GM18909 (cell line): ENCODE measurements at regions not wholly inside any gene's neighbourhood (a gene's known extent, or its start where the extent isn't known, plus 50 kb on each side); places are given as distances from the start of the nearest gene placed in this dataset.

Experiments
- ATAC-seq: cut with Tn5 transposase; IDR thresholded peaks from one replicate; pipeline ENCODE4 v1.9.1; 2021; ENCODE audit warnings: mild to moderate bottlenecking; ENCODE audit not compliant: unreplicated experiment, poor library complexity

DNA sequence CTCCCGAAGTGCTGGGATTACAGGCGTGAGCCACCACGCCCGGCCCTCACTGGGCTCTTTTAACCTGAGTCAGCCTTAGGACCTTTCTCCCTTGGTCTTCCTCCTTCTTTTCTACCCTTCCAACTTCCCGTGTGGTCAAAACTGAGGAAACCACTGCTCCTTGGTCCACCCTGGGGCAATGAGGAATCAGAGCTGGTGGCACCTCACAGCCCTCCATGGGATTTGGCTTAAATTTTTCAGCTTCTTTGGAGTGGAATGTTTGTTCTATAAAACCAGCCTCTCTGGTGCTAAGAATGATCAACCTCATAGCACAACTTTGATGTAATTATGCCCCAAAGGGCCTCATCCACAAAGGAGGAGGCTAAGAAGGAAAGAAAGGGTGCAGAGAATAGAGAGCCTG, 76.6 kb upstream of the CFAP20DC start:
- ATAC-seq: no peak

DNA sequence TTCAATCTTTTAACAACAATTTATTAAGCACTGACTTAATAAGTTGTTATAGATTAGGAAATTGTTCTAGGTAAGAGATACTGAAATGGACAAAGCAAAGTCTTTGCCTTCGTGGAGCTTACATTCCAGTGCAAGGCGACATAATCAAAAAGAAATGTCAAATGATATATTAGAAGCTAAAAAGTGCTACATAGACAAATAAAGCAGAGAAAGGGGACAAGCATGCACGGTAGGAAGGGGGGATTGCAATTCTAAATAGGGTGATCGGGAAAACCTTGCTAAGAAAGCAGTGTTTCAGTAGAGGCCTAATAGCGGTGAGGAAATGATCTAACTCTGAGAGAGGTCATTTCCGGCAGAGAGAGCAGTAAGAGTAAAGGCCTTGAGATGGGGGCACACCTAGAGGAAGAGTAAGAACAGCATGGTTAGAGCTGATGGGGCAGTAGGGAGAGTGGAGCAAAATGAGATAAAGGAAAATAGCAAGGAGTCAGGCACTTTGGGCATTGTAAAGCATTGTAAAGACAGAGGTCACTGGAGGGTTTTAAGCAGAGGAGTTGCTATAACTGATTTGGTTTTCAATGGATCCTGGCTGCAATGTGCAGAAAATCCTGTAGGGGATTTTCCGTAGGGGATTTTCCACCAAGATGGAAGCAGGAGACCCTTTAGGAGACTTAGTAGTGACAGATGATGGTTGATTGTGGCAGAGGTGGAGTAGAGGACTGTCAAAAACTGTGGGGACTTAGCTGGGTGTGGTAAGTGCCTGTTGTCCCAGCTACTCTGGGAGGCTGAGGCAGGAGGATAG, 71.7 kb upstream of the CFAP20DC start:
- no peak for ATAC-seq

DNA sequence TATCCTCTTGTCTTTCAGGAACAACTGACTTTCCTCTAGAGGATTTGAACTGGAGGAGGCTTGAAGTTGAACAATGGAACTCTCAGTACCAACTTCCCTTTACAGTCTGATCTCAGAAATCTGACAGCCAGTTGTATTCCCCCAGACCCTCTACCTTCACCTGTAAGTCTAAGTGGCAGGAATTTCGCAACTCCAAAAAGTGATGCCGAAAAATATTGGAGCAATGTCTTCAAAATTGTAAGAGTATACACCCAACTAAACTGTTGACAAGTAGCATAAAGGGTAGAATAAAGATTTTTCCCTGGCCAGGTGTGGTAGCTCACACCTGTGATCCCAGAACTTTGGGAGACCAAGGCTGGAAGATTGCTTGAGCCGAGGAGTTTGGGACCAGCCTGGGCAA, 69.1 kb upstream of the CFAP20DC start:
- no peak for ATAC-seq

DNA sequence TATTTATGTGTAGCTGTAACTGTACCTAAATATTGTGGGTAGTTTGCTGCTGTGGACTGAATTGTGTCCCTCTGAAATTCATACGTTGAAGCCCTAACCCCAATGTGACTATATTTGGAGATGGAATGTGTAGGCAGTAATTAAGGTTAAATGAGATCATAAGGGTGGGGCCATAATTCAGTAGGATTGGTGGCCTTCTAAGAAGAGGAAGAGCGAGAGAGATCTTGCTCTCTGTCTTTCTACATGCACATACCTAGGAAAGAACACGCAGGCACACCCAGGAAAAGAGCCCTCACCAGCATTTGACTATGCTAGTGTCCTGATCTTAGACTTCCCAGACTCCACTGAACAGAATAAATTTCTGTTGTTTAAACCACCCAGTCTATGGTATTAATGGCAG, 67.6 kb upstream of the CFAP20DC start:
- ATAC-seq: no peak

DNA sequence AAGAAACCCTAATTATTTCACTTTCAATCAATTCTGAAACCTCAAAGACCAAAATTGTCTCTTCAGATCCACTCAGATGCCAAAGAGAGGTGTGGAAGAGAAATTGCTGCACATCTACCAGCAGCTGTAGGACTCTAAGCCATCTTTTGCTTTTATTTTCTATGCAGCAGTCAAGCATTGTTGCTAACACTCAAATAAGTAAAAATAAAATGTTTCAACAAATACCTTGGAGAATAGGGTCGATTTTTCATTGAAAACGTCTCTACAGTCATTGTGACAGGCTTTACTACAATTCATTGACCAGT, 66.4 kb upstream of the CFAP20DC start:
- no peak for ATAC-seq

- ATAC-seq: no peak
These were observed 65.8 kb upstream of the CFAP20DC start for GRCh38 chr3:59115364-59116232.

- ATAC-seq: no peak
These were observed 58.3 kb upstream of the CFAP20DC start for GRCh38 chr3:59107856-59108815.

GRCh38 chr3:59106085-59106648, 56.3 kb upstream of the CFAP20DC start:
- ATAC-seq: no peak

DNA sequence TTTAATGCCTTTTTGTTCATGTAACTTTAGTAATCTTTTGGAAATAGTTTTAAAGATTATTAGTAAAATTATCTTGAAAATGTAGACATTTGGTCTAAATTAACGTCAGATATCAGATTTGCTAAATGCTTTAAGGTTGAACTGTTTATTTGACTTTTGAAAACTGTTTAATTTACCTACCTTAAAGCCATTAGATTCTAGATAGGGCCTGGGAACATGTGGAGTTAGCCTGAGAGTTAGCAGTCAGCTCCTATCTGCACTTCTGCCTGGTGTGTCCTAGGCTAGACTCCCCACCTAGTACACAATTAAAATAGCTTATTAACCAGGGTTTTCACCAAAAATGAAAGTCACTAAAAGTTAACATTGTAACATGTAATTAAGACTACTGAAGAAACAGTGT, 53.7 kb upstream of the CFAP20DC start:
- ATAC-seq: no peak

DNA sequence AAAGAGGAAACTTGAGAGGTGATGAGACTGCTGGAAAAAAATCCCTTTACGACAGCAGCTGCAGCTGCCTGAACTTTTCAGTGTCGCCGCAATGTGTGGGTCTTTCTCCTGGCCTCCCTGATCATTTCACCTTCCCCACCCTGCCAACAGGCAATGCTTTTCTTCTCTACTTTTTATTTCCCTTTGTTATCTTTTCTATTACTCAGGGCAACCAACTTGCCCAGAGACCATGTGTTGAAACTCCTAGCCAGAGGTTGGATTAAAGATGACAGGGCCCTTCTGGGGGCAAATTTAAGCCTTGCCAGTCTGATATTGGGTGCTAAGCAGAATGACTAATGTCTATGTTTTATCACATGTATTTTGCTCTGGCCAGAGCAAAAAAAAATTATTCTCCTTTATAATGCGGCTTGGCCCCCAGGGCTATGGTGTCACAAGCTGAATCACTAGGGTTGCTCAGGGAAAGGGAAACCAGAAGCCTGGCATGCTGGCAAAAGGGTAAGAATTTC, 51.5 kb upstream of the CFAP20DC start:
- no peak for ATAC-seq
